HepG2 (cell line): ENCODE measurements at regions not wholly inside any gene's neighbourhood (a gene's known extent, or its start where the extent isn't known, plus 50 kb on each side); places are given as distances from the start of the nearest gene placed in this dataset.

Experiments
- BRF2 ChIP-seq: sonication (generic); formaldehyde crosslinking; IDR thresholded peaks from 2 replicates; pipeline ENCODE4 v1.8.1; 2022; ENCODE audit warnings: mild to moderate bottlenecking, missing genetic modification reagents
- CBX2 ChIP-seq, 2 experiments: fragments of 200-600 bp in 1 of 2; sonication (generic); formaldehyde crosslinking in 1 of 2; IDR thresholded peaks; 2 replicates each; pipeline versions ENCODE4 v1.7.0 to v1.8.1; 2018 to 2022; ENCODE audit warnings: low read depth in 2 of 2, low read length in 1 of 2, mild to moderate bottlenecking in 1 of 2, missing genetic modification reagents in 1 of 2
- ELF3 ChIP-seq: IDR thresholded peaks from 2 replicates; pipeline ENCODE4 v1.6.1; 2016; ENCODE audit warnings: missing genetic modification reagents, missing compliant biosample characterization
- EP300 ChIP-seq, 3 experiments: sonication (generic) in 1 of 3; formaldehyde crosslinking in 1 of 3; IDR thresholded peaks; 2 replicates each; pipeline versions ENCODE4 v1.5.1 to v1.6.1; 2011 to 2020; ENCODE audit warnings: low read depth in 2 of 3, low read length in 2 of 3, borderline replicate concordance in 1 of 3, improper control_type of control experiment in 1 of 3, mild to moderate bottlenecking in 1 of 3, missing genetic modification reagents in 1 of 3, moderate library complexity in 1 of 3
- GRHL1 ChIP-seq: sonication (generic); formaldehyde crosslinking; conservative IDR thresholded peaks from 2 replicates; pipeline ENCODE4 v1.8.0; 2022; ENCODE audit warnings: missing genetic modification reagents
- HMG20A ChIP-seq: IDR thresholded peaks from 2 replicates; pipeline ENCODE4 v1.6.1; 2016; ENCODE audit warnings: borderline replicate concordance
- HOMEZ ChIP-seq: IDR thresholded peaks from 2 replicates; pipeline ENCODE4 v1.6.1; 2016; ENCODE audit warnings: low read depth
- KLF13 ChIP-seq: sonication (generic); formaldehyde crosslinking; IDR thresholded peaks from 2 replicates; pipeline ENCODE4 v1.4.0; 2020; ENCODE audit warnings: mild to moderate bottlenecking, missing genetic modification reagents
- USF2 ChIP-seq, 2 experiments: sonication (generic) in 1 of 2; formaldehyde crosslinking in 1 of 2; IDR thresholded peaks; 2 replicates each; pipeline versions ENCODE4 v1.5.1 to v1.6.1; 2011 to 2020; ENCODE audit warnings: borderline replicate concordance in 1 of 2, low read depth in 1 of 2, low read length in 1 of 2, mild to moderate bottlenecking in 1 of 2, missing genetic modification reagents in 1 of 2, moderate library complexity in 1 of 2
- YEATS2 ChIP-seq: sonication (generic); formaldehyde crosslinking; IDR thresholded peaks from 2 replicates; pipeline ENCODE4 v1.4.0; 2020; ENCODE audit warnings: missing genetic modification reagents, borderline replicate concordance
- ZNF687 ChIP-seq: sonication (generic); formaldehyde crosslinking; IDR thresholded peaks from 2 replicates; pipeline ENCODE4 v1.5.1; 2020; ENCODE audit warnings: mild to moderate bottlenecking, missing genetic modification reagents, moderate library complexity
- ZNF792 ChIP-seq: IDR thresholded peaks from 2 replicates; pipeline ENCODE4 v1.6.1; 2016
- ZSCAN29 ChIP-seq: sonication (generic); formaldehyde crosslinking; conservative IDR thresholded peaks from 2 replicates; pipeline ENCODE4 v1.4.0; 2020; ENCODE audit warnings: mild to moderate bottlenecking, missing genetic modification reagents

- TF ChIP-seq ZNF687 (CRISPR knock-in tag): no peak
- no peak for TF ChIP-seq USF2 (IDR thresholded peaks at IDR 0.05; ENCODE audit: low read depth, low read length)
- TF ChIP-seq USF2 (CRISPR knock-in tag; IDR thresholded peaks at IDR 0.05; ENCODE audit: borderline replicate concordance): no peak
- TF ChIP-seq BRF2 (CRISPR knock-in tag): no peak
- no peak for TF ChIP-seq ZSCAN29 (CRISPR knock-in tag)
- TF ChIP-seq YEATS2 (CRISPR knock-in tag): no peak
- no peak for TF ChIP-seq HMG20A (CRISPR knock-in tag)
- TF ChIP-seq EP300 (IDR thresholded peaks at IDR 0.05; ENCODE audit: low read depth in 2 of 2, low read length in 2 of 2): no peak
- TF ChIP-seq EP300 (CRISPR knock-in tag; IDR thresholded peaks at IDR 0.05; ENCODE audit: borderline replicate concordance): no peak
- TF ChIP-seq CBX2 (IDR thresholded peaks at IDR 0.05; ENCODE audit: low read depth, low read length): no peak
- TF ChIP-seq CBX2 (CRISPR knock-in tag; IDR thresholded peaks at IDR 0.05; ENCODE audit: low read depth): no peak
- TF ChIP-seq ZNF792 (CRISPR knock-in tag): no peak
- no peak for TF ChIP-seq HOMEZ (CRISPR knock-in tag)
- TF ChIP-seq KLF13 (CRISPR knock-in tag): no peak
- TF ChIP-seq GRHL1: no peak
- no peak for TF ChIP-seq ELF3 (CRISPR knock-in tag)
Measured at GRCh38 chr3:75896265-75896664, 110.9 kb upstream of the ZNF717 start (continued).
